ENCODE measurements at regions not wholly inside any gene's neighbourhood (a gene's known extent, or its start where the extent isn't known, plus 50 kb on each side); places are given as distances from the start of the nearest gene placed in this dataset.

DNA sequence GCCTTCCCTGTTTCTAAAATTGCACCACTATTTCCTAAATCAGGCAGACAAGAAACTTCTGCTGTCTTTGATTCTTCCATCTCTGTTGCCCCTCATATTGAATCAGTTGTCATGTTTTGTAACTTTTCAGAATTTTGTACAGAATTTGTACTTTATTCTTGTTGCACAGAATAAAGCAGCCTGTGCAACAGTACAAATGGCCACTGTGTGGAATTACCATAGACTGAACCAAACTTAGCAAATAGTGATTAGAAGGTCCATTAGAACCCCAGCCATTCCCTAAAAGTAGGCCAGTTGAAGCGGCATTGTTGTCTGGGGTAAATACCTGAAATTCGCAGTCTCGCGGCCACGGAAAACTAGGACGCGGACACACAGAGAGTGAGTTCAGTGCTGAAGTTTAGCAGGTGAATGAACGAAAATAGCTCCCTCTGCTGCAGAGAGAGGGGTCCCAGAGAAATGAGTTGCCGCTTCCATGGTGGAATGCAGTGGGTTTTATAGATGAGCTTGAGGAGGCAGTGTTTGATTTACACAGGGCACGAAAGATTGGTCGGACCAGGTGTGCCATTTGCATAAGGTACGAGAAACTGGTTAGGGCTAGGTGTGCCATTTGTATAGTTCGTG is 71.8 kb downstream of the C4orf33 start:
- no peak for FAIRE-seq
- no peak for DNase-seq (ENCODE audit: low spot score)

DNA sequence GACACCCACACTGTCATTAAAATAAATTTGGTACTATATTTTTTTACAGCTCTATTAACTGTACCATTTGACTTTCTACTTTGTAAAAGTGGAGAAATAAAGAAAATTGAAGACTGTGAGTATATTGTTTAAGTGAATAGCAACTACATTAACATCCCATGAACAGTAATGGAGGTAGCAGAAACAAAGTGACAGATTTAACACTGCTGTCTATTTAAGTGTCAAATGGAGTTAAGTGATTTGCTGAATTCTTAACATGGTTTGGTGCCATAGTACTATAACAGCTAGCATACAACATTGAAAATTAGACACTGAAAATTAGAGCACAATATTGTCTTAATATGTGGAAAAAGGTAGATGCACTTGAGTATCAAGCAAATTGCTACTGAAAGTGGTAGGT is 76.2 kb downstream of the C4orf33 start:
- DNase-seq (ENCODE audit: low spot score), result no peak

DNA sequence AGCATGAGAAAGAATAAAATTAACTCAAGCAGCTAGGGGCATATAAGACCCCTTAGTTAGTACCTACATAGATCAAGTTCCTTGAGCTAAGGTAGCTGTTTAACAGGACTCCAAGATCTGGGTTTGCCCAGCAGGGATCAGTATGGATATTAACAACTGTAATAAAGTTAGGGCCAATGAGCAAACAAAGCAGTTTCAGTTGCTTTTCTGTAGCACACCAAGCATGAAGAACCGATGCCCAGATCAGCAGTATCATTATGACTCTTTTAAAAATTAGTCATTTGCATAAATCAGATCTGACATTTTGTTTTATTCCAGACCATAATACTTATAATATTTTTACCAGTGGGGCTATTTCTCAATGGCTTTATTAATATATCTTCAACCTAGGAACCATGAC is 80.9 kb downstream of the C4orf33 start:
- no peak for FAIRE-seq
- no peak for DNase-seq (ENCODE audit: low spot score)

More for the DNA sequence above, 76.2 kb downstream of the C4orf33 start:
- FAIRE-seq, result no peak

DNA sequence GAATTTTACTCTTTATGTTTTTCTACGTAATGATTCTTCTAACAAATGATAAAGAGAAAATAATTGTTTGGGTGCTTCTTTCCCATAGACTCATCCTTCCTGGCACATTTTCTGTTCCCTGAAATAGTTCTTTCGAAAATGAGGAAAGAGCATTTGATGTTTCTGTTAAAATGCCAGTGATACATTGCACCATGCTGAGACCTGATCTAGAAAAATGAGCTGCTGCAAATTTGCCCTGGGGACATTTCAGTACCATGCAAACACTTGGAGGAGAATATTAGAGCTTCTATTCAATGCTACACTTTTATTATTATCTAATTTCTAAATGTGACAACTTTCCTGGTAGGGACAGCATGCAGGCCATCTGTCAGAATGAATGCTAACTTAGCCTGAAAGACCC is 83.3 kb downstream of the C4orf33 start:
- no peak for DNase-seq (ENCODE audit: low spot score)
- FAIRE-seq, result no peak

DNA sequence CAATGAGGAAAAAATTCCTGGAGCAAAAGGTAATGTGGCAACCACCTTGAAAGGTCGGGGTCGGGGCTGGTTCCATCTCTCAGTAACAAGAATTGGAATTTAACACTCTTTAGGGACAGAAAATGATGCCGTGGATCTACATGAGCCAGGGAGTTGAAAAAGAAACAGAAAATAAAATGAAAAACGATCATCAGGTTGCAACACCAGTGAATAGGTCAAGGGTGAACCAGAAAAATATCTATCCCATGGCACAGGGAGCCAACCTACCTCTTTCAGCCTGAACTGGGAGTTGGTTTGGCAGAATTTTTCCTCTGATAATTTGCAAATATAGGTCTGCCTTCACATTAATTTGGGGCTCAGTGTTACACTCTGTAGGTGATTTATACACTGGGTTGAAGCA is 93.7 kb downstream of the C4orf33 start:
- DNase-seq (ENCODE audit: low spot score), result no peak

DNA sequence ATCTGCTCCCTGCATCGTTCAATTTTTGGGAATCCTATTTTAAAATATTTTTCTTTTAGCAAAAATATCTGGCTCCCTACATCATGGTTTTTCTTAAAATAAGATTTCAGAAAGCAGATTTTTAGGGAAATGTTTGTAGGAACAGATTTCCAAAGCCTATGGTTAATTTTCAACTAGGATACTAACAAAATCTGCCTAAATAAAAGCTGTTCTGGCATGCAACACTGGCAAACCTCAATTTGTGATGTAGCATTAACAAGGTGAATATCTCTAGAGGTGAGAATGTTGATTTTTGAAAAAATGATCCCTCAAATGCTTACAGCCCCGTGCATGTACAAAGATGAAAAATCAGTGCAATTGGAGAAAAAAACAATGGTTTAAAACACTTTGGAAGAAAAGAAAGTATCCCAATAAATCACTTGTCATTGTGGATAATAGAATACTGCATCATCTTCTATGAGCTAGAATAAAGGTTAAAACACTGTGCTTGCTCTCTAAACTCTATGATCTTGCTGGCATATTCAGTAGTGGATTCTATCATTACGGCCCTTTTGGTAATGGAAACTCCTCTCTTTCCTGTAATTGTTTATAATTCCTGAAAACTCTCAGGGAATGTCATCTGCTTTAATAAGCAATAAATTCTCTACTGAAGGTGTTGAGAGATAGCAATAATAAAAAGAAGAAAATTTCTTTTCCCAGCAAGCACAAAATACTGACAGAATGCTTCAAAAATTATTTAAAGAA is 97.6 kb downstream of the C4orf33 start:
- no peak for FAIRE-seq

More for the DNA sequence above, 93.7 kb downstream of the C4orf33 start:
- FAIRE-seq, result no peak

DNA sequence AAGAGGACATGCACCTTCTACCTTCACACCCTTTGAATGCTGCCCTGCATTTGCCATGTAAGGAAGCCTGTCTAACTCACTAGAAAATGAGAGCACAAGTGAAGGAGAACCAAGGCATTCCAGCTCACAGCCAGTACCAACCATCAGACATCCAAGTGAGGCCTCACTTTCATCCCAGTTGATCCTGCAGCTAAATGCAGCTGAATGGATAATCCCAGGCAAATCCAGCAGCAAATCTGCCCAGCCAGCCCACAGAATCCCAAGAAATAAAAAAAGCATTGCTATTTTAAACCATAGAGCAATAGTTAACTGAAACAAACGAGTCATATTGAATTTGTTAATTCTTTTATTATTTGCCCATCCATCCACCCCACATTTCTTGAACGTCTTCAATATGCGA is 112.5 kb downstream of the C4orf33 start:
- no peak for FAIRE-seq

More for the DNA sequence above, 97.6 kb downstream of the C4orf33 start:
- DNase-seq (ENCODE audit: low spot score), result no peak

DNA sequence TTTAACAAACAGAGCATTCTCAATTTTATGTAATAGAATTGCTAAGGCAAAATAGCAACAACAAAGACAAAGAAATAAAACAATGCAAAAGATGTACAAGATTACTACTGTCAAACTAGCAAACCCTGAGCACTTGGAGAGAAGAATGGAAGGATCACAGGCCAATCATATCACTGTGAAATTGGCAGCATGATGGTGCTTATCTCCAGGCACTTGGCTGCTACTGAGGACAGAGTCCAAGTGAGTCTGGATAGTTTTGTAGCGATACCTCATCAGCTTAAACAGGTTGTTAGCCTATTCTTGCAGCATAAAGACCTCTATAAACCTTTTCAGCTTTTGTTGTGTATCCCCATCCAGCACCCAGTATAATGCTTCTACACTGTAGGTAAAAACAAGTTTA is 117.7 kb downstream of the C4orf33 start:
- FAIRE-seq, result no peak
- no peak for DNase-seq (ENCODE audit: low spot score)

More for the DNA sequence above, 112.5 kb downstream of the C4orf33 start:
- no peak for DNase-seq (ENCODE audit: low spot score)

DNA sequence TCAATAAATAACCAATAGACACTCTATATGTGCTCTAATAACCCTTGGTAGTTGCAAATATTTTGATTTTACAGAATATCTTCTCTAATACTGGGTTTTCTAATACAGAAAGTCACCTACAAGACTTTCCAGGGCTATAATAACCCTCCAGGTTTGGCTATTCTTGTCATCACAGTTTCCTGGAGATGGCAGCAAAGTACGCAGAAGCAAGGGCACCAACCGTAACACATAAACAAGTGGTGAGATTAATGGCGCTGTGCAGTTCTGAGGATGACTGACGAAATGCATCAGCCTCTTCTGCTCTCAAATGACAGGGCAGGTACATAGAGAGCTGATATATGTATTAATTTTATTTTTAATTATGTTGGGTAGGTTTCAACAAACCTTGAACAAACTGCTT is 122.4 kb downstream of the C4orf33 start:
- no peak for FAIRE-seq
- no peak for DNase-seq (ENCODE audit: low spot score)

DNA sequence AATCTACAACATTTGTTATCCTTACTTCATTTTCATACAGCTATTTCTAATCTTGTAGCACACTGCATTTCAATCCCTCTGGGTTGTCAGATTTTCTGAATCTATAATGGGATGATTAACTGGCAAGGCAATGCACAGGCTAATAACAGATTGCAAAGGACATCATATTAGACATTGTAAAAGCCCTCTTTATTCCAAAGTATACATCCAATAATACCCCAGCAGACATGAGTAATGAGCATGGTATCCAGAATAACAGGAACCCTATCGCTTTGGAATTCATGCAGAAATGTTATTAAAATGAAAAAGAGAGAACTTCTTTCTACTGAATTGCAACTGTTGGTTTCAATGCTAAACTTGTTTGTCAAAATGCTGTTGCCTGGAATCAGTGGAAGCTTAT is 122.9 kb downstream of the C4orf33 start:
- no peak for DNase-seq (ENCODE audit: low spot score)
- FAIRE-seq, result no peak

DNA sequence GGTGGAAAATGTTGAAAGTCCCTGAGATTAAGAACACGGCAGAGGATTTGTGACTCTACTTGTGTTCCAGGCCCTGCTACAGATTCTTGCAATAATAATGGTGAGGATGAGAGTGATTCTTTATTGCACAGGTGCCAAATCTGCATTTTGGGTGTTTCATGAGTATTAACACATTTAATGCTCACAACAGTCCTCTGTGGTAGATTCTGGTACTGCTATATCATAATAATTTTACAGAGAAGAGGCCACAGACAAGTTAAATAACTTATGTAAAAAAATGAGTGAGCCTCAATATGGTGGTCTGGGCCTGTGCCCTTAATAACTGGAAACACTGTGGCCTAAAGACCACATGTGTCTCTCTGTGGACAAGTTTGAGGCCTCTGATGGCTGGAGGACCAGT is 124.3 kb downstream of the C4orf33 start:
- no peak for FAIRE-seq

DNA sequence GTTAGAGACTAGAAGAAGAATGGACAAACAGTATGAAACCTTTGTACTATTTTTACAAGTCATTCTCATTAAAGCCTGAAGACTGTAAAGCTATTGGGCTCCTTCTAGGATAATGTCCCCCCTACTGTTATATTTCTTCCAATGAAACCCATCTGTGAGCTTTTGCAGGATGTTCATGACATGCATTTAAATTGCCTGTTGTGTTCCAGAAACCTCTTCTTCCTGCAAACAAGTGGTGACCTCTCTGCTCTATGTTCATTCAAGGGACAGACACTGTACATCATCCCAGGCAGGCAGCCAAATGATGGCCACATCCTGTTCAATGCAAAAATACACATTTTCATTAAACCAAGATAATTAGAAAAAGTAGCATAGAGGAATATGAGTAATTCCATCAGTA is 128.0 kb downstream of the C4orf33 start:
- DNase-seq (ENCODE audit: low spot score), result no peak
- no peak for FAIRE-seq

More for the DNA sequence above, 124.3 kb downstream of the C4orf33 start:
- DNase-seq (ENCODE audit: low spot score), result no peak

DNA sequence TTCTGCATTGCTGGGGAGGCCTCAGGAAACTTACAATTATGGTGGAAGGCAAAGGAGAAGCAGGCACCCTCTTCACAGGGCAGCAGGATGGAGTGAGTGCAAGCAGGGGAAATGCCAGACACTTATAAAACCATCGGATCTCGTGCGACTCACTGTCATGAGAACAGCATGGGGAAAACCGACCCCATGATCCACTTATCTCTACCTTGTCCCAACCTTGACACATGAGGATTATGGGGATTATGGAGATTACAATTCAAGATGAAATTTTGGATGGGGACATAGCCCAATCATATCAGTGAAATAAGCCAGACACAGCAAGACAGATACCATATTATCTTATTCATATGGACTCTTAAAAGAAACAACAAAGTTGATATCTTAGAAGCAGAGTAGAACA is 134.9 kb downstream of the C4orf33 start:
- FAIRE-seq (no peak), DNase-seq (ENCODE audit: low spot score) (no peak)

DNA sequence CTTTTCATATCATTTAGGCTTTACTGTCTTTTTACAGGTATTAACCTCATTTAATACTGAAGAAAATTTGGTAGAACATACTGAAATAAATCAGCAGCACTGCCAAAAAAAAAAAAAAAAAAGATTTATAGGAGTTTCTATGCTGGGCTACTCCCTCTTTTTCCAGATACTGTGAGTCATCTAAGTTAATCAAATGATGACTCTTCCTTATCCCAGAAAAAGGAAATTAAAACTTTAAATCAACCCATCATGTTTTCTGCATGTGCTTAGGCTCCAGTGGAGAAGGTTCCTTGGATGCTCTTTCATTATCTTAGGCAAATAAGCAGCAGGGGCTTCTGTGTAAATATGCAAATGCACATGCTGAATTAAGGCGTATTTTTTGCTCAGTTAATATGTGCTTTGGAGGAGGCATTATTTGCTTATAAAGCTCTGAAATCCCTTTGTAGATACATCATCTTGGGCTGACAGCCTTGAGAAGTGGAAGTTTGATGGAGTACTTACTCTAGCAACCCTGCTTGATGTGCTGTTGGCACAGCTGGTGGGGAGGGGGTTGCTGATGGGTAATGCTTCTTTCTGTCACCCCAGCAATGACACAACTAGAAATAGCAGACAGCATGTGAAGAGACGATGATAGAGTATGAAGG is 136.1 kb downstream of the C4orf33 start:
- FAIRE-seq, result no peak
- no peak for DNase-seq (ENCODE audit: low spot score)

DNA sequence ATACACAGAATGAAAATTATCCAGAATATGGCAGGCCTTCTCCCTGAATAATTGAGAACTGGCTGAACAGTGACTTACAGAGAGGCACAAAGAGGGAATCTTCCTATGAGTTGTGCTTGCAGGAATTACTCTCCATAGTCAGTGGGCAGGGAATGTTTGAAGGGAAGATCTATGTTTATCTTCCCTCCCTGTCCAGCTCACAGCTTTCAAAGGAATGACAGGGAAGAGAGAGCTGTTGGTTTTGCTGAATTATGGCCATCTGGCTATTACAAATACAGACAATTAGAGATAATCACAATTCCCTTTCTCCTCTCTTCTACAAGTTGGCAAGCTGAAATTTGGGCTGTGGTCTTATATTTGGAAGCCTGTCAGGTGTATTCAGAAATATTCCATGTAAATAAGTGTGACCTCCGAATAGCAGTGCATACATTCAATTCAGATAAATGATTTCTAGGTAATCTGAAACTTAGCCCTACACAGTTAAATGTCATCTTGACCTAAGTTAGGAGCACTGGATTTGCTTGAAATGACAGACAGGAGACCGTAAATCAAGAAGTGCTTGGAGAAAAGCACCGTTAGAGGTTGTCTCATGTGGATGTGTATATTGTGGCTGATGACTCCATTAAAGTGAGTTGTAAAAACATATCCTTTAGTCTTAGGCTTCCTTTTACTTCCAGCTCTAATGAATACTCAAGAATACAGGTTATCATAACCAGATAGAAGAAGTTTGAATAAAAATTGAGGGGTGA is 136.8 kb downstream of the C4orf33 start:
- DNase-seq (ENCODE audit: low spot score) (no peak), FAIRE-seq (no peak)

DNA sequence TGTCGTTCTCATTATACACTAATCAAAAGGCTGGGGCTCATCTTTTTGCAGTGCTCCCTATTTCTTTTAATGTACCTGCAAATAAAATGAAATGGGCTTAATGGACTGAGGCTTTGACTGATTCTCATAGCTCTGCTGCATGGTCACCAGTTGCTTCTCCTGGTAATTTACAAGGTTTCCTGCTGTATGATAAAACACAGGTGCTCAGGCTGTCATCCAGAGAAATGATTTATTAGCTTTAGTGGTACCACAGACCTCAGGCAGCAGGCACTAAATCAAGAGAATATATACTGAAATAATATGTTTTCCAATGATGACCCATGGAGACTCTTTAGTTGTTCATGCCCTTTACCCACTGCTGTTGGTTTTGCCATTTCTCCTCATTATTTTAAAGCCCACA is 137.7 kb downstream of the C4orf33 start:
- no peak for FAIRE-seq
- no peak for DNase-seq (ENCODE audit: low spot score)

DNA sequence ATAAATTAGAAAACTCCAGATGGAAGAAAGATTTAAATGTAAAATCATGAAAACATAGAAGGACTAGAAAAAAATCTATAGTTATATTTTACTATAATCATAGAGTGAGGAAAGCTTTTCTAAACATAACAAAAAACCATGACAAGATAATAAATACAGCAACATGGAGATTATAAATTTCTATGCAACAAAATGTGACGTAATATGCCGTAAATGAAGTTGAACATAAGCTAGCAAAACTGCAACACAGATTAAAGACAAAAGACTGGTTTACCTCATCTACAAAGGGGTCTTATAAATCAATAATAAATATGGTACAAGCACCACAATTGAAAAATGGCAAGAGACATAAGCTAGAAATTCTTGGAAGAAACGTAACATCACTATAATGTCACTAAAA is 140.4 kb downstream of the C4orf33 start:
- DNase-seq (ENCODE audit: low spot score) (no peak), FAIRE-seq (no peak)

DNA sequence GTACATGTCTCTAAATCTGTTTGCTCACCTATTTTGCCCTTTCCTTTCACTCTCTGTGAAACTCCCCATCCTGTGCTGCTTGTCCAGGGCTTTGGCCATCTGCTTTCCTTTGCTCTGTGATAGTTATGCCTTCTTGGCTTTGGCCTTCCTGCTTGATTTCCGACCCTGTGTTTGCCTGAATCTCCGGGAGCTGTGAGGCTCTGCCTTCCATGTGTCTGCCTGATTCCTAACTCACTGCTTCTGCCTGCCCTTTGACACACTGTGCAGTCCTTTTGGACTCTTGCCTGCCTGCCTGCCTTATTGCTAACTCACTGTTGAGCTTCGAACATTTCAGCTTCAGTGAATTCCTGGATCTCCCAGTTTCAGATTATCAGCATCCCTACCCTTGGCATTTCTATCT is 143.1 kb downstream of the C4orf33 start:
- no peak for FAIRE-seq
- DNase-seq (ENCODE audit: low spot score), result no peak

DNA sequence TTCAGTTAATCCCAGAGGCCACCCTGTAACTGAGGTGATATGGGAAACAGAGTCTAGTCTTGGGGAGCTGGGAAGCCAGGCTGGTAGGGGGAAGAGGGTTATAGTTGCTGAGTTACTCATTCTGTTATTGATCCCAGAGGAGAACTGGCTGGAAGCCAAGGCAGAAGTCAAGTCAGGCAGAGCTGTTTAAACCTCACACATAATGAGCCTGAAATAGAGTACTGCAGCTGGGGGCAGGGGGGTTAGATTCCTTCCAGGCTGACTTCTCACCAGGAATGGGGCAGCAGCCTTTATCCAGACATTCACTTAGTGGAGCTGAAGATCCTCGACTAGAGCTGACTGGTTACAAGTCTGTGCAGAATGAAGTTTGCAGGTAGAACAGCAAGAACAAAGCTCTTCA is 144.9 kb downstream of the C4orf33 start:
- no peak for FAIRE-seq

DNA sequence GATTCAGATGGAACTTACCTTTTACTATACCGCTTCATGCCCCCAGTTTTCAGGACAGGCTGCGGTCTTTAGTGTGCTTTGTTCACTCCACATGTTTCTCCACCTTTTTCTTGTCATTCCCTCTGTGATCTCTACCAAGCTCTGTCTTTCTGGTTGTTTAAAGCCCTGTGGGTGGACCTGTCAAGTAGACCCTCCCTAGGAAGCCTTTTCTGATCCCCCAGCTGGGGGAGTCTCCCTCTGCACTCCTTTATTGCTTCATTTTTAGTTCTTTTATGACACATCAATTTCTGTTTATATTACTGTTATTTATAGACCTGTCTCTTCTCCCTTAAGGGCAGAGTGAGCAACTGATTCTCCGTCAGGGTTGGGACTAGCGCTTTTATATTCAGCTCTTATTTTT is 150.2 kb downstream of the C4orf33 start:
- DNase-seq (ENCODE audit: low spot score), result no peak
- FAIRE-seq, result no peak

More for the DNA sequence above, 144.9 kb downstream of the C4orf33 start:
- DNase-seq (ENCODE audit: low spot score), result no peak

DNA sequence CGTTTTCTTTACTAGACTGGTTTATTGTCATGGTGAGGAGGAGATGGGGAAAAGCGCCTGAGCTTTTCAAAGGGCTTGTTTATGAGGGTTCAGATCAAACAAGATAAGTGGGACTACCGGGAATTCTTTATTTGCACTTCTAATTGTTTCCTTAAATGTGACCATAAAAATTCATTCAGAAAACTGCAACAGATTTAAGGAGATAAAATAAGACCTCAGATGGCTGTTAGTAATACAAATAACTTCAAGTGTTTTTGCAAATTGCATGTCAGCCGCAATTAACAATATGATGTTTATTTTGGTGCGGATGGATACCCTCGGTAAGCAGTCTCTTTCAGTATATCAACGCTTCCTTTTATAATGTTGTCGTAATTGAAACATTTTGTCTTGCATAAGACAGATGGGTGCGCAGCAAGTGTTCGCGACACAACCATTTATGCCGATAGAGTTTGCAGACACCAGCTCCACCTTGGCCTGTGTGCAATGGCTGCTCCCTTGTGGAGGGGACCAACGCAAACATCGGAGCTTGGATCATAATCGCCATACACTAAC is 151.0 kb downstream of the C4orf33 start:
- no peak for FAIRE-seq
- DNase-seq (ENCODE audit: low spot score), result no peak

DNA sequence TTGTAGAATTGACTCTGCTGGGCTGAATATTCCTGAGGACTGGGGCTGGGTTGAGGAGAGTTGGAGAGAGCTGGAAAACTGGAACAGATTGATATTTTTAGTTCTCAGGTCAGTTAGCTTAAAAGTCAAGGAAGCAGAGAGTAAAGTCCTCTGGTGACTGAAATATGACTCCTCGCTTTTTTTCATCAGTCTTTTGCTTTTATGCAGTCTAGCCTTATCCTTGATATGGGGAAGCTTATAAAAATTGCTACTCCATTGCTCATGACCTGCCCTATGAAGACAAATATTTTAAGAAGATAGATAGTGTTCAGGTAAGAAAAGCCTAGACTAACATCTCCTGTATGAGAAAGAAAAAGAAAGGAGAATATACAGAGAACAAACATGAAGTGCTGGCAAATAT is 152.7 kb downstream of the C4orf33 start:
- FAIRE-seq (no peak), DNase-seq (ENCODE audit: low spot score) (no peak)
